ENCODE measurements at regions not wholly inside any gene's neighbourhood (a gene's known extent, or its start where the extent isn't known, plus 50 kb on each side); places are given as distances from the start of the nearest gene placed in this dataset.

DNA sequence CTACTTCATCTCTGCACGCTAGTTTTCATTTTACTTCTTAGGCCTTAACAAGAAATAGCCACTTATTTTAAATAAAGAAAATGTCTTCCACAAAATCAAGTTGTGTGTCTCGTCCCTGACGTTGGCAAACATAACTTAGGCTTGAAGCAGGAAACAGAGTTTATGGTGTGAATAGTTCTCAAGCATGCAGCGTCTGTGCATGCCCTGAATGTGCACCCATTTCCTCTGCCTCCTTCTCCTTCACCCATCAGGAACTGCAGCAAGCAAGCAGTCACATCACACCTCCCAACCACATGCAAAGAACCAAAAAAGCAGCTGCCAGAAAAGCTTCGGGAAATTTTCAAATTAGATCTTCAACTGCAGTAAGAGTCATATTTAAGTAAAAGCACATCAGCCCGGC lies 424.0 kb upstream of the IRX4 start:
- TF ChIP-seq, protein P1, sequence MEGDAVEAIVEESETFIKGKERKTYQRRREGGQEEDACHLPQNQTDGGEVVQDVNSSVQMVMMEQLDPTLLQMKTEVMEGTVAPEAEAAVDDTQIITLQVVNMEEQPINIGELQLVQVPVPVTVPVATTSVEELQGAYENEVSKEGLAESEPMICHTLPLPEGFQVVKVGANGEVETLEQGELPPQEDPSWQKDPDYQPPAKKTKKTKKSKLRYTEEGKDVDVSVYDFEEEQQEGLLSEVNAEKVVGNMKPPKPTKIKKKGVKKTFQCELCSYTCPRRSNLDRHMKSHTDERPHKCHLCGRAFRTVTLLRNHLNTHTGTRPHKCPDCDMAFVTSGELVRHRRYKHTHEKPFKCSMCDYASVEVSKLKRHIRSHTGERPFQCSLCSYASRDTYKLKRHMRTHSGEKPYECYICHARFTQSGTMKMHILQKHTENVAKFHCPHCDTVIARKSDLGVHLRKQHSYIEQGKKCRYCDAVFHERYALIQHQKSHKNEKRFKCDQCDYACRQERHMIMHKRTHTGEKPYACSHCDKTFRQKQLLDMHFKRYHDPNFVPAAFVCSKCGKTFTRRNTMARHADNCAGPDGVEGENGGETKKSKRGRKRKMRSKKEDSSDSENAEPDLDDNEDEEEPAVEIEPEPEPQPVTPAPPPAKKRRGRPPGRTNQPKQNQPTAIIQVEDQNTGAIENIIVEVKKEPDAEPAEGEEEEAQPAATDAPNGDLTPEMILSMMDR (IDR thresholded peaks at IDR 0.05), result no peak
- no peaks in the 10 kb centered on the region for H3K4me1 ChIP-seq
- H3K9me3 ChIP-seq, result no peaks in the 10 kb centered on the region
- H3K4me3 ChIP-seq, result no peak overlapping the region
- H3K27me3 ChIP-seq, result peaks cover 0 to 7% of the 10 kb centered on the region in 2 donors
- no peaks in the 10 kb centered on the region for H3K36me3 ChIP-seq
- DNase-seq, result peak in 1 of 2 donors; percentile 3
- intact Hi-C loops (cut with DNase I; ENCODE audit: low total_unique reads), result no loop called here
- no peak overlapping the region for H3K27ac ChIP-seq

- Histone ChIP-seq H3K9me3 (no peaks in the 10 kb centered on the region), H3K36me3 (no peaks in the 10 kb centered on the region), H3K27me3 (peaks cover 0 to 23% of the 10 kb centered on the region in 2 donors), H3K4me3 (no peak overlapping the region), H3K27ac (no peak overlapping the region), H3K4me1 (no peaks in the 10 kb centered on the region)
- TF ChIP-seq, protein P1 (IDR thresholded peaks at IDR 0.05), result no peak
- DNase-seq, result peak in 1 of 2 donors; percentile 27
- intact Hi-C loops (cut with DNase I; ENCODE audit: low total_unique reads), result no loop called here
Observed at GRCh38 chr5:2303431-2304100, 420.8 kb upstream of the IRX4 start.

DNA sequence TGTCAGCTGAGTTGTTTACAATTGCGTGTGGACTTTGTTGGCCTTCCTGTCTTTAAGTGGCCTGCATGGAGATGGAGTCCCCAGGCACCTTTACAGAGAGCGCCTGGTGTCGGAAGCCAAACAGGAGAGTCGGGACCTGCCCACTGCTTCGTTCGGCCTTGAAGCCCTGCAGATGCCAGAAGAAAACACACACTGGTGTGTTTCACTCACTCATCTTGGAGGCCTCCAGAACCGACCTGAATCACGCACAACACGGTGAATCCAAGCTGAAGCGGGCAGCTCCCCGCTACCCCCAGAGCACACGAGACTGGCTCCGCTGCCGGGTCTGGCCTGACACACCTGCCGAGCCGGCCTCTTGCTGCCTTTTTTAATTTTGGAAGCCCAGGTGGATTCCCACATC lies 419.4 kb upstream of the IRX4 start:
- Histone ChIP-seq H3K4me3 (no peak overlapping the region), H3K9me3 (no peaks in the 10 kb centered on the region), H3K36me3 (no peaks in the 10 kb centered on the region), H3K27ac (no peak overlapping the region), H3K4me1 (no peaks in the 10 kb centered on the region), H3K27me3 (peaks cover 0 to 24% of the 10 kb centered on the region in 2 donors)
- TF ChIP-seq, protein P1 (IDR thresholded peaks at IDR 0.05), result no peak
- peak in 1 of 2 donors; percentile 27 for DNase-seq
- intact Hi-C loops (cut with DNase I; ENCODE audit: low total_unique reads), result no loop called here

DNA sequence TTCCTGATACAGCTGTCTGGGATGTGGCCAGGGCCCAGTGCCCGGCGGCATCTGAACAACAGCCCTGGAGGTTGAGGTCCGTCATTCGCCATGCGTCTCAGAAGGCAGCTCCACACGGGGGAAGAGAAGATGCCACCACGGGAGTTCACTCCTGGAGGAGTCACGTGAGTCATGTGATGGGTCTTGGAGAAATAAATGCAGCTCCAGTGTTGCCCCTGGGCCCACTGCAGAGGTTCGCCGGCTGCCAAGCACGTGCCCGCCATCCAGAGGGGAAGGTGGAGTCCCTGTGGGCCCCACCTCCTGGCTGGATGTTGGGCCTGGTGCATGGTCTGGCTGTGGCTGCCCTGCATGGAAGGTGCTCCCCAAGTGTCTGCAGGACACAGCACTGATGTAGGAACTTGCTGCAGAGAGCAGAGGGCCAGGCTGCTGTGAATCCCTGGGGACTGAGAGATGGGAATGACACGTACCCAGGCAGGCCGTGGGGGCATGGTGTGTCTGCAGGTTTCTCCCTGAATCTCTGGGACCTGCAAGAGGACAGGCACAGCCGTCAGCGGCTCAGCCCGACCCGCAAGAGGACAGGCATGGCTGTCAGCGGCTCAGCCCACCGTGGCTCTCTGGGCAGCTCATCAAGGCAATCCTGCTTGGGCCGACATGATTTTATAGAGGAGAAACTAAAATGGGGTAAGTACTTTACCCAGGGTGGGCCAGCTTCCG lies 418.3 kb upstream of the IRX4 start:
- DNase-seq, result peak in 1 of 2 donors; percentile 60
- TF ChIP-seq, protein P1 (IDR thresholded peaks at IDR 0.05), result no peak
- no peaks in the 10 kb centered on the region for H3K9me3 ChIP-seq
- no peaks in the 10 kb centered on the region for H3K36me3 ChIP-seq
- intact Hi-C loops (cut with DNase I; ENCODE audit: low total_unique reads), result no loop called here
- no peak overlapping the region for H3K27ac ChIP-seq
- H3K4me1 ChIP-seq, result no peaks in the 10 kb centered on the region
- no peak overlapping the region for H3K4me3 ChIP-seq
- H3K27me3 ChIP-seq, result peaks cover 0 to 24% of the 10 kb centered on the region in 2 donors

DNA sequence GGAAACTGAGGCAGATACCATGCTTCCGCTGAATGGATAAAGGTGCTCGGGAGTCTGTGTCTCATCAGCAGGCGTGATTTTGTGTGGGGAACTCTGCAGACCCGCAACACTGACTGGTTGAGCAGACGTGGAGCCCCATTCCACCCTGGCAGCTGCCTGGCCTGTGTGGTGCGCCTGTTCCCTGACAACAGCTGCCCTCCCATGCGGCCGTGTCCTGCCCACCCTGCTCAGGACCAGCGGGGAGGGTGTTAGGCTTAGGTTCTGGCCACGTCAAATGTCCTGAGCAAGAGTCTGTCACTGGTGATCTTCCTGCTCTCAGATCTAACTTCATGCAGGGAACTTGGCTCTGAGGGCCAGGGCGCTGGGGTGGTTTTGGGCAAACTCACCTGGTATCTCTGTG lies 417.7 kb upstream of the IRX4 start:
- no peak overlapping the region for H3K4me3 ChIP-seq
- H3K27me3 ChIP-seq, result peaks cover 0 to 24% of the 10 kb centered on the region in 2 donors
- no peak overlapping the region for H3K27ac ChIP-seq
- TF ChIP-seq, protein P1 (IDR thresholded peaks at IDR 0.05), result no peak
- H3K4me1 ChIP-seq, result no peaks in the 10 kb centered on the region
- intact Hi-C loops (cut with DNase I; ENCODE audit: low total_unique reads), result no loop called here
- peak in 1 of 2 donors; percentile 38 for DNase-seq
- no peaks in the 10 kb centered on the region for H3K36me3 ChIP-seq
- no peaks in the 10 kb centered on the region for H3K9me3 ChIP-seq

Data from tibial artery (tissue), 4 donors.